H9 (cell line): ENCODE measurements at regions not wholly inside any gene's neighbourhood (a gene's known extent, or its start where the extent isn't known, plus 50 kb on each side); places are given as distances from the start of the nearest gene placed in this dataset.

Experiments used
- DNase-seq: peaks from one replicate; pipeline ENCODE4 v3.0.0-alpha.2; 2017
- H2AFZ ChIP-seq: one replicate; pipeline ENCODE4 v1.6.1; 2013; ENCODE audit warnings: mild to moderate bottlenecking, low read length, control low read depth, moderate library complexity
- H2AK5ac ChIP-seq: 2 replicates; pipeline ENCODE4 v1.6.1; 2013; ENCODE audit warnings: low read length, control low read depth, mixed read lengths; ENCODE audit not compliant: insufficient read length
- H2BK120ac ChIP-seq: one replicate; pipeline ENCODE4 v1.6.1; 2013; ENCODE audit warnings: low read depth, mild to moderate bottlenecking, low read length, control low read depth, inconsistent platforms; ENCODE audit not compliant: poor library complexity, severe bottlenecking
- H2BK12ac ChIP-seq: 2 replicates; pipeline ENCODE4 v1.6.1; 2013; ENCODE audit warnings: low read length, control low read depth, mixed read lengths, low read depth; ENCODE audit not compliant: insufficient read length
- H2BK15ac ChIP-seq: 2 replicates; pipeline ENCODE4 v1.6.1; 2013; ENCODE audit warnings: low read depth, low read length, control low read depth
- H2BK20ac ChIP-seq: one replicate; pipeline ENCODE4 v1.6.1; 2013; ENCODE audit warnings: low read depth, mild to moderate bottlenecking, low read length, control low read depth, inconsistent platforms; ENCODE audit not compliant: poor library complexity, severe bottlenecking
- H2BK5ac ChIP-seq: 2 replicates; pipeline ENCODE4 v1.6.1; 2013; ENCODE audit warnings: low read length, control low read depth, mixed read lengths; ENCODE audit not compliant: insufficient read length
- H3K14ac ChIP-seq: 2 replicates; pipeline ENCODE4 v1.6.1; 2013; ENCODE audit warnings: low read length, control low read depth; ENCODE audit not compliant: insufficient read depth
- H3K18ac ChIP-seq: 2 replicates; pipeline ENCODE4 v1.6.1; 2013; ENCODE audit warnings: low read depth, mild to moderate bottlenecking, mixed read lengths, low read length, control low read depth; ENCODE audit not compliant: insufficient read length
- H3K23ac ChIP-seq: 2 replicates; pipeline ENCODE4 v1.6.1; 2013; ENCODE audit warnings: low read length, control low read depth, mixed read lengths, low read depth; ENCODE audit not compliant: insufficient read length
- H3K23me2 ChIP-seq: 2 replicates; pipeline ENCODE4 v1.6.1; 2013; ENCODE audit warnings: low read depth, mild to moderate bottlenecking, mixed read lengths, low read length, control low read depth; ENCODE audit not compliant: insufficient read length, poor library complexity, severe bottlenecking
- H3K27ac ChIP-seq: 2 replicates; pipeline ENCODE4 v1.5.1; 2013; ENCODE audit warnings: low read length, control low read depth, mixed read lengths, low read depth; ENCODE audit not compliant: insufficient read length
- H3K27me3 ChIP-seq: 2 replicates; pipeline ENCODE4 v1.6.1; 2013; ENCODE audit warnings: low read length, control low read depth, inconsistent platforms; ENCODE audit not compliant: insufficient read depth
- H3K4ac ChIP-seq: 2 replicates; pipeline ENCODE4 v1.6.1; 2013; ENCODE audit warnings: low read depth, mild to moderate bottlenecking, control low read depth, inconsistent platforms, low read length, moderate library complexity
- H3K4me1 ChIP-seq: 2 replicates; pipeline ENCODE4 v1.6.1; 2013; ENCODE audit warnings: low read length, control low read depth, inconsistent platforms; ENCODE audit not compliant: insufficient read depth
- H3K4me2 ChIP-seq: 2 replicates; pipeline ENCODE4 v1.6.1; 2013; ENCODE audit warnings: low read length, control low read depth, mixed read lengths; ENCODE audit not compliant: insufficient read length, insufficient read depth
- H3K56ac ChIP-seq: 2 replicates; pipeline ENCODE4 v1.6.1; 2013; ENCODE audit warnings: low read depth, mild to moderate bottlenecking, mixed read lengths, low read length, control low read depth; ENCODE audit not compliant: insufficient read length
- H3K79me1 ChIP-seq: 2 replicates; pipeline ENCODE4 v1.6.1; 2013; ENCODE audit warnings: low read depth, mild to moderate bottlenecking, moderate library complexity, low read length, control low read depth, inconsistent platforms; ENCODE audit not compliant: insufficient read depth, poor library complexity, severe bottlenecking
- H3K79me2 ChIP-seq: 2 replicates; pipeline ENCODE4 v1.6.1; 2013; ENCODE audit warnings: low read length, control low read depth, inconsistent platforms; ENCODE audit not compliant: insufficient read depth
- H3K9ac ChIP-seq: 2 replicates; pipeline ENCODE4 v1.6.1; 2013; ENCODE audit warnings: low read length, control low read depth, mixed read lengths; ENCODE audit not compliant: insufficient read length; ENCODE audit errors: extremely low read depth
- H3K9me3 ChIP-seq: one replicate; pipeline ENCODE4 v1.6.1; 2013; ENCODE audit warnings: low read depth, low read length, inconsistent platforms; ENCODE audit not compliant: control insufficient read depth
- H3T11ph ChIP-seq: one replicate; pipeline ENCODE4 v1.6.1; 2013; ENCODE audit warnings: mild to moderate bottlenecking, low read length, control low read depth, inconsistent platforms
- H4K20me1 ChIP-seq: one replicate; pipeline ENCODE4 v1.6.1; 2013; ENCODE audit not compliant: control insufficient read depth, insufficient read length, insufficient read depth
- H4K5ac ChIP-seq: 2 replicates; pipeline ENCODE4 v1.6.1; 2013; ENCODE audit warnings: low read depth, mild to moderate bottlenecking, mixed read lengths, low read length, control low read depth; ENCODE audit not compliant: insufficient read length
- H4K8ac ChIP-seq: replicated peaks from 2 replicates; pipeline ENCODE4 v1.6.1; 2013; ENCODE audit warnings: low read length, control low read depth, mixed read lengths, low read depth; ENCODE audit not compliant: insufficient read length
- H4K91ac ChIP-seq: 2 replicates; pipeline ENCODE4 v1.6.1; 2013; ENCODE audit warnings: low read depth, mild to moderate bottlenecking, moderate library complexity, mixed read lengths, low read length, control low read depth; ENCODE audit not compliant: insufficient read length
- H3K27ac Mint-ChIP-seq, 3 experiments: 2 replicates in 2 of 3; 3 replicates in 1 of 3; pipeline ENCODE4 v1.8.0; 2020 to 2021; ENCODE audit warnings: mixed read lengths in 3 of 3, mild to moderate bottlenecking in 1 of 3, moderate library complexity in 1 of 3
- H3K27me3 Mint-ChIP-seq: 2 replicates; pipeline ENCODE4 v1.8.0; 2021; ENCODE audit warnings: low read depth, mild to moderate bottlenecking, moderate library complexity, mixed read lengths
- H3K36me3 Mint-ChIP-seq, 3 experiments: 2 replicates in 2 of 3; 3 replicates in 1 of 3; pipeline ENCODE4 v1.8.0; 2020 to 2021; ENCODE audit warnings: low read depth in 3 of 3, mixed read lengths in 3 of 3; ENCODE audit not compliant: insufficient read depth in 1 of 3
- H3K4me1 Mint-ChIP-seq, 2 experiments: 2 replicates each; pipeline ENCODE4 v1.8.0; 2020; ENCODE audit warnings: mixed read lengths in 2 of 2
- H3K4me3 Mint-ChIP-seq, 2 experiments: 2 replicates in 1 of 2; 3 replicates in 1 of 2; pipeline ENCODE4 v1.8.0; 2020 to 2021; ENCODE audit warnings: mild to moderate bottlenecking in 2 of 2, mixed read lengths in 2 of 2, moderate library complexity in 1 of 2
- H3K9me3 Mint-ChIP-seq, 2 experiments: 2 replicates in 1 of 2; 3 replicates in 1 of 2; pipeline ENCODE4 v1.8.0; 2020; ENCODE audit warnings: mild to moderate bottlenecking in 2 of 2, mixed read lengths in 2 of 2, moderate library complexity in 1 of 2
- WGBS: extraction: QIAGEN DNeasy Blood & Tissue Kit; methylation state at CpG from one replicate; pipeline ENCODE4 v1.1.7; 2013; ENCODE audit warnings: missing lambda C conversion rate, low lambda C conversion rate, mixed read lengths; ENCODE audit not compliant: insufficient read length; ENCODE audit errors: extremely low coverage; 5-methylcytosine and 5-hydroxymethylcytosine counted together
- TF ChIP-seq, protein P1 (sequence below): fragments of 200-600 bp; sonication (generic); conservative IDR thresholded peaks from 3 replicates; pipeline ENCODE4 v1.8.0; 2021; ENCODE audit warnings: antibody characterized with exemption, mild to moderate bottlenecking

DNA sequence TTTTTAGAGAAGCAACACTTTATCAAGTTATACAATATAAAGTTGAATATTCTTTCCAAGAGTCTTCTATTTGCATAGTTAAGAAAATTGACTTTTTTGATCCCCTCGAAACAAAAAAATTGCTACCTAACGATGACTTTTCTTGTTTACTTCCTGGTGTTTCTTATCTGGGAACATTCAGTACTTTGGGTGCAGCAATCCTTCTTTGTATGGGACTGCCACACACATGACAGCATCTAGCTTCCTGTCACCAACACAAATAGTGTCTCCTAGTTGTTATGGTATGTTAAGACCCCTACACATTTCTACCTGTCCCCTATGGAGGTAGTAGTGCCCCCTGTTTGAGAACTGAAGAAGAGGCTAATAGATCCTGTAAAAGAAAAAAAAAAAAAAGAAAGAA, 841.7 kb upstream of the FAT3 start:
- no peak overlapping the region for H2BK5ac ChIP-seq
- H4K20me1 ChIP-seq = no peaks in the 10 kb centered on the region
- H3K14ac ChIP-seq = no peak overlapping the region
- no peaks in the 10 kb centered on the region for H3K23me2 ChIP-seq
- no peak overlapping the region for H4K91ac ChIP-seq
- no peak overlapping the region for H2BK12ac ChIP-seq
- H2BK15ac ChIP-seq = no peak overlapping the region
- no peak overlapping the region for H3K18ac ChIP-seq
- H3K23ac ChIP-seq = no peak overlapping the region
- no peaks in the 10 kb centered on the region for H3K27me3 Mint-ChIP-seq
- no peaks in the 10 kb centered on the region for H3K36me3 Mint-ChIP-seq
- WGBS = no CpG with 5 or more reads among the region's 2 CpGs
- no peak overlapping the region for H3K27ac ChIP-seq
- no peaks in the 10 kb centered on the region for H3K27me3 ChIP-seq
- H3K4me2 ChIP-seq = no peak overlapping the region
- DNase-seq = no peak
- no peak overlapping the region for H2BK20ac ChIP-seq
- H3K56ac ChIP-seq = no peak overlapping the region
- peaks cover 4 to 5% of the 10 kb centered on the region in 2 experiments for H3K4me1 Mint-ChIP-seq
- TF ChIP-seq, protein P1, sequence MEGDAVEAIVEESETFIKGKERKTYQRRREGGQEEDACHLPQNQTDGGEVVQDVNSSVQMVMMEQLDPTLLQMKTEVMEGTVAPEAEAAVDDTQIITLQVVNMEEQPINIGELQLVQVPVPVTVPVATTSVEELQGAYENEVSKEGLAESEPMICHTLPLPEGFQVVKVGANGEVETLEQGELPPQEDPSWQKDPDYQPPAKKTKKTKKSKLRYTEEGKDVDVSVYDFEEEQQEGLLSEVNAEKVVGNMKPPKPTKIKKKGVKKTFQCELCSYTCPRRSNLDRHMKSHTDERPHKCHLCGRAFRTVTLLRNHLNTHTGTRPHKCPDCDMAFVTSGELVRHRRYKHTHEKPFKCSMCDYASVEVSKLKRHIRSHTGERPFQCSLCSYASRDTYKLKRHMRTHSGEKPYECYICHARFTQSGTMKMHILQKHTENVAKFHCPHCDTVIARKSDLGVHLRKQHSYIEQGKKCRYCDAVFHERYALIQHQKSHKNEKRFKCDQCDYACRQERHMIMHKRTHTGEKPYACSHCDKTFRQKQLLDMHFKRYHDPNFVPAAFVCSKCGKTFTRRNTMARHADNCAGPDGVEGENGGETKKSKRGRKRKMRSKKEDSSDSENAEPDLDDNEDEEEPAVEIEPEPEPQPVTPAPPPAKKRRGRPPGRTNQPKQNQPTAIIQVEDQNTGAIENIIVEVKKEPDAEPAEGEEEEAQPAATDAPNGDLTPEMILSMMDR = no peak
- H2AK5ac ChIP-seq = no peak overlapping the region
- no peak overlapping the region for H2BK120ac ChIP-seq
- no peaks in the 10 kb centered on the region for H3K4me1 ChIP-seq
- H3K9ac ChIP-seq = no peak overlapping the region
- no peak overlapping the region for H3T11ph ChIP-seq
- no peaks in the 10 kb centered on the region for H3K79me1 ChIP-seq
- no peak overlapping the region for H2AFZ ChIP-seq
- no peak overlapping the region for H3K4me3 Mint-ChIP-seq
- H3K9me3 ChIP-seq = no peaks in the 10 kb centered on the region
- no peak overlapping the region for H3K4ac ChIP-seq
- no peaks in the 10 kb centered on the region for H3K79me2 ChIP-seq
- no peak overlapping the region for H4K8ac ChIP-seq
- H4K5ac ChIP-seq = no peak overlapping the region
- H3K9me3 Mint-ChIP-seq = no peaks in the 10 kb centered on the region
- H3K27ac Mint-ChIP-seq = no peak overlapping the region
